DMS114 treated with DMSO at 0.1 percent for 48 hours (cell line): ENCODE measurements at regions not wholly inside any gene's neighbourhood (a gene's known extent, or its start where the extent isn't known, plus 50 kb on each side); places are given as distances from the start of the nearest gene placed in this dataset.
"Not testable (repeated sequence)": the region's sequence is repeated elsewhere in the genome, so short reads cannot be mapped to it uniquely, and the experiment has no call there.

Experiments
- DNase-seq: peaks from one replicate; lab custom pipeline; 2025; ENCODE audit not compliant: unreplicated experiment; lab: John Stamatoyannopoulos, UW

GRCh38 chr4:158313566-158313965 is 103.3 kb downstream of the TMEM144 start:
- DNase-seq: no peak

DNA sequence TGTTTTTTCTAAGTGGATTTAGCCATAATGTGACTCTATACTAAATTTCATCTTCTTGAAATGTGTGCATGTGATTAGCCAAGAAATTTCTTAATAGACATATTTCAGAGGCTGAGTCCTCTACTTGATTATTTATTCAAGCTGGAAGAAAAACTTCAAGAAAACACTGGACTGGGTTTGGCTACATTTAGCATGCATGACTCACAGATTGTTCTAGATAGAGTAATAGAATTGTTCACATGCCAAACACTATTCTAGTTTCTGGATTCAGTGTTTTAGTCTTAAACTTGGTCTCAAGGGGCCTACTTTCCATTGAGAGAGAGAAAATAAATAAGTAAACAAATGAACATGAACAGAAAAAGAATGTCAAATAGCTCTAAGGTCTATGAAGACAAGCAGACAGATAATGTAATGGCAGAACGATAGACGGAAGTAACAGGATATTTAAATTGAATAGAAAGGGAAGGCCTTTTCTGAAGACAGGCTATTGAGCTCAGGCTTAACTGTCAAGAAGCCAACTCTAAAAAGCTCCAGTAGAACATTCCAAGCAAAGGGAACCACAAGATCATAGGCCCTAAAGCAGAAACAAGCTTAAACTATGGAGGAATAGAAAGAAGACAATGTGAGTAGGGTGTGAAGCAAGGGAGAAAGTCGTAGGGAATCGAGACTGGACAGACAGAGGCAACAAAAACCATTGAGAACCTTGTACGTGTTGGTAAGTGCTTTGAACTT is 104.6 kb downstream of the TMEM144 start:
- DNase-seq: no peak

DNA sequence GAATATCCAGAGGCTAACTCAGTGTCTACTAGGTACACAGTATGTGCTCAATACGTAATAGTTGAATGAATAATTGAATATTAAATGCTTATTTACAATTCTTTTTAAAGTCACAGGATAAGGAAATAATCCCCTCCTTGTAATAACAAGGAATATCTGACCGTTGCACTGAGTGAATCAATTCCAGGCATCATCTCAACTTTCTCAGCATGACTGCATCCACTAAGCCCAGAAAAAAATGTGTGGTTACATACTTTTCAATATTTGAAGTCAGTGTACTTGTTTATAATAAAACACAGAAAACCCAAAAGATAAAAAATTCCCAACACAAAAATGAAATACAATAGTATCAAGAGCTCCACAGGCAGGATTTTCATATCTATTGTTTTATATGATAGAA is 105.4 kb downstream of the TMEM144 start:
- no peak for DNase-seq

GRCh38 chr4:158316264-158316663 is 106.0 kb downstream of the TMEM144 start:
- DNase-seq: no peak

DNA sequence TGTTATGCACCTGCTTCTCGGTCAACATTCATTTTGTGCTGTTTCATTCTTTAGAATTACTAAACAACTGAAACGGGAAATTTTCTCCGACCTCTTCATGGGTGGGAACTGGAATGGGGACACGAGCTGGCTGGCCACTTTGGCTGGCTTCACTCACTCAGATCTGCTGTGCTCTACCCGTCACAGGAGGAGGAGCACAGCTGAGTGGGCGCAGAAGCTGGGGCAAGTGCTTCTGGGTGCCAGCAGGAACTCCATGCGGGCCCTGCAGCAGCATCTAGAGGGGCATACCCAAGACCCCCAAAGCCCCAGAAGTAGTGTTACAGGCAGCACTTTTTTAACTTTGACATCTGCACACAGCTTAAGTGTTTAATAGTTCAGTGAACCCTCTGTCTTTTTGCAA is 109.6 kb downstream of the TMEM144 start:
- DNase-seq: no peak

- no peak for DNase-seq
These were observed 111.8 kb downstream of the TMEM144 start for GRCh38 chr4:158322109-158322508.

DNA sequence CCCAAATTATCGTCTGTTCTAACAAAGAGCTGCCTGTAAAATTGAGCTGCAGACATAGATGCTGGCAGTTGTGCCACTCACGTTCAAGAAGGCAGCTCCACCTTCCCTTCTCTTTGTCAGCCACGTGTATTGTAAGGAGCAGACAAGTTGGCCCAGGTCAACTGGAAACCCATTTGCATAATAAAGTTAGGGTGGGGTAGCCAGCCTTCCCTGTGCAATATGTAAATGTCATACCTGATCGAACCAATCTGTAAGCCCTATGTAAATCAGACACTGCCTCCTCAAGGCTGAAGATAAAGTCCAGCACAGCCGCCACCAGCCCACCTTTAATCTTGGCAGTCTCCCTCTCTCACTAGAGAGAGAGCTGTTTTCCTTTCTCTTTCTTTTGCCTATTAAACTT is 117.2 kb downstream of the TMEM144 start:
- no peak for DNase-seq

DNA sequence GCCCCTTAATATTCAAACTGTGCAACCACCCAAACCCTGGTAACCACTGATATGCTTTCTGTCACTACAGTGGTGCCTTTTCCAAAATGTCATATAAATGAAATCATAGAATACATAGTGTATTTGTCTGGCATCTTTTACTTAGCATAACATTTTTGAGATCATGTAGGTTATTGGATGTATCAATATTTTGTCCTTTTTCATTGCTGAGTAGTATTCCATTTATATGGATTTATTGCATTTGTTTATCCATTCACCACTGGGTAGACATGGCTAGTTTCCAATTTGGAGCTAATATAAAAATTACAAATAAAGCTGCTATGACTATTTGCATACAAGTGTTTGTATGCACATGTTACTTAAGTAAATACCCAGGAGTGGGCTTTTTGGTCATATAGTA is 121.6 kb downstream of the TMEM144 start:
- DNase-seq: no peak

DNA sequence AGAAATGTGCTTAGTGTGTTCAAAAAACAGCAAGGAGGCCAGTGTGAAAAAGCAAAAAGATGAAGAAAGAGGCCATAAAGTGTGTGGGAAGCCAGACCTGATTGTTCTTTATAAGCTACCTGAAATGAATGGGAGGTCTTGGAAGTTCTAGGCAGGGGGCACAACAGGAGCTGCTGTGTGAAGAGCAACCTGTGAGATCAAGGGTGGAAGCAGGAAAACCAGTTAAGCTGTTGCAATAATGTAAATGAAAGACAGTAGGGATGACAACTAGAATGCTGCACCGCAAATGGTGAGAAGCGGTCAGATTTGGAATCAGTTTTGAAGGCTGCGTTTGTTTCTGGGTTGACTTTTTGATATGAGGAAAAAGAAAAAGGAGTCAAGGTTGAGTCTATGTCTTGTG is 123.5 kb downstream of the TMEM144 start:
- no peak for DNase-seq

GRCh38 chr4:158341896-158342295 is 131.6 kb downstream of the TMEM144 start:
- no peak for DNase-seq

DNA sequence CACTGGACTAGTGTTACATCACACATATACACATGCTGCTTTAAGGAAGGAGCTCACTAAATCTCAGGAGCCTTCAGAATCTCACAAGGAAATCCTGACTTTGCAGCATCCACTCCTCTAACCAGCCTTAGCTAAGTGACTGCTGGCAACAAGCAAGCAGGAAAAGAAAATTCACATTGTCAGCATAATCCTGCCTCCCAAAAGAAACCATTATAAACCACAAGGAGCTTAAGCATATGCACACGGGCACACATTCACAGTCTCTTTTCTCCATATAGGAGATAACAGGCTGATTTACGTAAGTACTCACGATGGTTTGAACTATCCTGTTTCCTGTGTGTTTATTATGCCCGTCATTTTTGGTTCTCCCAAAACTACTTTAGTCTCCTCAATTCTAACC is 136.3 kb downstream of the TMEM144 start:
- no peak for DNase-seq

- no peak for DNase-seq
These were observed 137.3 kb downstream of the TMEM144 start for GRCh38 chr4:158347556-158347955.

GRCh38 chr4:158350161-158350560 is 139.9 kb downstream of the TMEM144 start:
- no peak for DNase-seq

- DNase-seq: no peak
These were observed 143.4 kb downstream of the TMEM144 start for GRCh38 chr4:158353541-158354304.

- DNase-seq: no peak
These were observed 146.0 kb downstream of the TMEM144 start for GRCh38 chr4:158356301-158356700.

- not testable (repeated sequence) for DNase-seq
These were observed 153.7 kb upstream of the RXFP1 start for GRCh38 chr4:158367932-158368441.

DNA sequence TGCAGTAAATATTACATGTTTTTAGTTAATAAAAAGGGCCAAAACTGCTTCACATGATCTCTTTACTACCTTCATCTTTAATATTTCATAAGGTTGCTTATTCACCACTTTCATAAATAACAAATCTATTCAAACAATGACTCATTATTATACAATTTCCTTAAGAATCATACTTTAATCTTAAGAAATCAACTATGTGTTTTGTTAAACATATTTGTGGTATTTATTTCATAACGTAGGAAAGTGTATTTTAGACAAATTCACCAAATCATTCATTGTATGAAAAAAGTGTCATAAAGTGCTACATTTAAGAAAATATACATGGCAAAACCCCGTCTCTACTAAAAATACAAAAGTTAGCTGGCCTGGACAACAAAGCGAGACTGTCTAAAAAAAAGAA is 150.5 kb upstream of the RXFP1 start:
- no peak for DNase-seq

DNA sequence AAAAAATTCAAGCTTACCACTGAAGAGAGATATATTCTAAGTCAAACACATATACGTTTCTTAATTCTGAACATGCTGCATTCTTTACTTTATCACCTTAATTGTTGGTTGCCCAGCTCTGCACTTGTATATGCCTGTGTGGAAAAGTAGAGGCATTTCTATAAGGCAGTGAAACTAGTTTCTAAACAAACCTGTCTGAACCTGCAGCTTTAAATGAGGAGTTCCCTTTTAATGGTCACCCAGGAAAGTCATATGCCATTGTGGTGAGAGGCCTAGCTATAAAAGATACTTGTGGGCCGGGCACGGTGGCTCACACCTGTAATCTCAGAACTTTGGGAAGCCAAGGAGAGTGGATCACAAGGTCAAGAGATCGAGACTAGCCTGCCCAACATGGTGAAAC is 147.4 kb upstream of the RXFP1 start:
- DNase-seq: no peak

GRCh38 chr4:158376106-158376840 is 145.4 kb upstream of the RXFP1 start:
- no peak for DNase-seq

DNA sequence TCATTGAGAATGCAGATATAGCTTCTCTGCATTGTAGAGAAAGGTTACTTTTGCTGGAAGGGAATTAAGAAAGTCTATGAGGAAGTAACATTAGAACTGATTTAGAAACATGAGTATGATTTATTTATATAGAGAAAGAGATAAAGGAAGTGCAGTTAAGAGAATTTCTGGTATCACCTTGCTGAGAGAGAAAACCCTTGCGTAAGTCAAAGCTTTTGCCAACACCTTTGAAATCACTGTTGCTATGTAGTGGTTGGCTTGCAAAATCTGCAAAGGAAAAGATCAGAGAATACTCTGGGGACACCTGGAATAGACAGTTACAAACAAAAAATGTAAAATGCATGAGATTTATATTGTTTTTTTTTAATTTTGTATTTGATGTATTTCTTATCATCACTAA is 137.3 kb upstream of the RXFP1 start:
- DNase-seq: no peak

DNA sequence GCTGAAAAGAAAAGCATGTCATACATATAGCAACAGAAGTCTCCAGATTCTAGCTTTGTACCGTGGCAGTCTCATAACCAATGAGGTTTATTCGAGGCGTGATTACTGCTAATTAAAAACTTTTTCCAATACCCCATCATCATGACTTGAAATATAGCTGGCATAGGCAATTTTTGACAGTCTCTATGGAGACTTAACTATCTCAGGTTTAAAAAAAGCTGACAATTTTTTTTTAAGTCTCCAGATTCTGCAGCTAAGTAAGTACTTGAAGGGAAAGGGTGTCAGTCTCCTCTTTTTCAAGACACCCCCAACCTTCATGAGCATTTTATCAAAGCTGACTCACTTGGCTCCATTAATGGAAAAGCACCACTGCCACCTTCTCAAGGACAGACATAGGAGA is 126.3 kb upstream of the RXFP1 start:
- no peak for DNase-seq

GRCh38 chr4:158395889-158396288 is 125.8 kb upstream of the RXFP1 start:
- no peak for DNase-seq
